ENCODE measurements at regions not wholly inside any gene's neighbourhood (a gene's known extent, or its start where the extent isn't known, plus 50 kb on each side); places are given as distances from the start of the nearest gene placed in this dataset.
"Not testable (repeated sequence)": the region's sequence is repeated elsewhere in the genome, so short reads cannot be mapped to it uniquely, and the experiment has no call there.

GRCh38 chr14:71454010-71454409, 478.2 kb upstream of the RGS6 start:
- no peak overlapping the region for H3K27ac ChIP-seq (ENCODE audit: low read depth, low read length)
- H3K9ac ChIP-seq (ENCODE audit: low read length), result no peak overlapping the region
- H2AFZ ChIP-seq (ENCODE audit: low read depth, low read length, severe bottlenecking), result no peak overlapping the region
- H3K79me2 ChIP-seq (ENCODE audit: insufficient read depth, low read length), result no peaks in the 10 kb centered on the region; the same call in 1 of the 2 replicates
- no peaks in the 10 kb centered on the region for H3K27me3 ChIP-seq (ENCODE audit: low read length)
- no peaks in the 10 kb centered on the region for H4K20me1 ChIP-seq (ENCODE audit: low read depth, low read length)
- no peaks in the 10 kb centered on the region for H3F3A ChIP-seq (ENCODE audit: insufficient read depth)
- H3K4me2 ChIP-seq (ENCODE audit: low read depth, low read length, poor library complexity, severe bottlenecking), result no peak overlapping the region
- TF ChIP-seq, protein P1, sequence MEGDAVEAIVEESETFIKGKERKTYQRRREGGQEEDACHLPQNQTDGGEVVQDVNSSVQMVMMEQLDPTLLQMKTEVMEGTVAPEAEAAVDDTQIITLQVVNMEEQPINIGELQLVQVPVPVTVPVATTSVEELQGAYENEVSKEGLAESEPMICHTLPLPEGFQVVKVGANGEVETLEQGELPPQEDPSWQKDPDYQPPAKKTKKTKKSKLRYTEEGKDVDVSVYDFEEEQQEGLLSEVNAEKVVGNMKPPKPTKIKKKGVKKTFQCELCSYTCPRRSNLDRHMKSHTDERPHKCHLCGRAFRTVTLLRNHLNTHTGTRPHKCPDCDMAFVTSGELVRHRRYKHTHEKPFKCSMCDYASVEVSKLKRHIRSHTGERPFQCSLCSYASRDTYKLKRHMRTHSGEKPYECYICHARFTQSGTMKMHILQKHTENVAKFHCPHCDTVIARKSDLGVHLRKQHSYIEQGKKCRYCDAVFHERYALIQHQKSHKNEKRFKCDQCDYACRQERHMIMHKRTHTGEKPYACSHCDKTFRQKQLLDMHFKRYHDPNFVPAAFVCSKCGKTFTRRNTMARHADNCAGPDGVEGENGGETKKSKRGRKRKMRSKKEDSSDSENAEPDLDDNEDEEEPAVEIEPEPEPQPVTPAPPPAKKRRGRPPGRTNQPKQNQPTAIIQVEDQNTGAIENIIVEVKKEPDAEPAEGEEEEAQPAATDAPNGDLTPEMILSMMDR (IDR thresholded peaks at IDR 0.05; ENCODE audit: insufficient read depth, low read length, poor library complexity, severe bottlenecking), result no peak
- no peak for TF ChIP-seq EZH2phosphoT487 (conservative IDR thresholded peaks at IDR 0.05; ENCODE audit: low read length)
- H3K9me3 ChIP-seq (ENCODE audit: insufficient read depth, low read length), result no peaks in the 10 kb centered on the region
- no peaks in the 10 kb centered on the region for H3K9me2 ChIP-seq (replicated peaks; ENCODE audit: insufficient read depth, low read length)
- no peak overlapping the region for H3K4me3 ChIP-seq (ENCODE audit: insufficient read depth, low read length, poor library complexity, severe bottlenecking)
- H3K36me3 ChIP-seq (ENCODE audit: low read length), result no peaks in the 10 kb centered on the region

- H3K9me3 ChIP-seq (ENCODE audit: insufficient read depth, low read length), result no peaks in the 10 kb centered on the region
- H3K4me3 ChIP-seq (ENCODE audit: insufficient read depth, low read length, poor library complexity, severe bottlenecking), result no peak overlapping the region
- no peak overlapping the region for H3K27ac ChIP-seq (ENCODE audit: low read depth, low read length)
- H3F3A ChIP-seq (ENCODE audit: insufficient read depth), result no peaks in the 10 kb centered on the region
- H3K36me3 ChIP-seq (ENCODE audit: low read length), result no peaks in the 10 kb centered on the region
- H4K20me1 ChIP-seq (ENCODE audit: low read depth, low read length), result no peaks in the 10 kb centered on the region
- H3K27me3 ChIP-seq (ENCODE audit: low read length), result no peaks in the 10 kb centered on the region
- H3K4me2 ChIP-seq (ENCODE audit: low read depth, low read length, poor library complexity, severe bottlenecking), result no peak overlapping the region
- TF ChIP-seq, protein P1 (IDR thresholded peaks at IDR 0.05; ENCODE audit: insufficient read depth, low read length, poor library complexity, severe bottlenecking), result no peak
- TF ChIP-seq EZH2phosphoT487 (conservative IDR thresholded peaks at IDR 0.05; ENCODE audit: low read length), result no peak
- H3K9ac ChIP-seq (ENCODE audit: low read length), result no peak overlapping the region
- no peaks in the 10 kb centered on the region; the same call in 1 of the 2 replicates for H3K79me2 ChIP-seq (ENCODE audit: insufficient read depth, low read length)
- H3K9me2 ChIP-seq (replicated peaks; ENCODE audit: insufficient read depth, low read length), result no peaks in the 10 kb centered on the region
- no peak overlapping the region for H2AFZ ChIP-seq (ENCODE audit: low read depth, low read length, severe bottlenecking)
Observed at GRCh38 chr14:71454513-71455332, 477.5 kb upstream of the RGS6 start.

DNA sequence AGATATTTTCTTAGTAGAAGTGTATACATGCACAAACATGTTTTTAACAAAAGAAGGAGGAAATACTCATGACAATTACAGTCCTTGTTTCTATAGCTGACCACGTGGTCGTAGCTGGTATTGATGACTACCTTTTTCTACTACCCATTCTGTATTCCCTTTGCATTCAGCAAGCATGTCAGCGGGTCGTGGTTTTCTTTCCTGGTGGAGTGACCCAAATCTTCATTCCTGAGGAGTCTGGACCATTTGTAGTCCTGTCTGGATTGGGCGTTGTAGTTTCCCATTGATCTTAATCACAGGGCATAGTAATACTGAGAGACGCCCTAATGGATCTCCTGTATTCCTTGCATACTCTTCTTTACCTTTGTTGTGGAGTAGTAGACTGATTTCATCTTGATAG, 472.1 kb upstream of the RGS6 start:
- H3K4me2 ChIP-seq (ENCODE audit: low read depth, low read length, poor library complexity, severe bottlenecking), result no peak overlapping the region
- H3K27me3 ChIP-seq (ENCODE audit: low read length), result no peaks in the 10 kb centered on the region
- no peak overlapping the region for H3K4me3 ChIP-seq (ENCODE audit: insufficient read depth, low read length, poor library complexity, severe bottlenecking)
- H4K20me1 ChIP-seq (ENCODE audit: low read depth, low read length), result no peaks in the 10 kb centered on the region
- no peaks in the 10 kb centered on the region for H3F3A ChIP-seq (ENCODE audit: insufficient read depth)
- no peak overlapping the region for H2AFZ ChIP-seq (ENCODE audit: low read depth, low read length, severe bottlenecking)
- no peak overlapping the region for H3K9ac ChIP-seq (ENCODE audit: low read length)
- H3K27ac ChIP-seq (ENCODE audit: low read depth, low read length), result no peak overlapping the region
- no peaks in the 10 kb centered on the region for H3K9me2 ChIP-seq (replicated peaks; ENCODE audit: insufficient read depth, low read length)
- H3K79me2 ChIP-seq (ENCODE audit: insufficient read depth, low read length), result no peaks in the 10 kb centered on the region; the same call in 1 of the 2 replicates
- no peaks in the 10 kb centered on the region for H3K36me3 ChIP-seq (ENCODE audit: low read length)
- no peak for TF ChIP-seq EZH2phosphoT487 (conservative IDR thresholded peaks at IDR 0.05; ENCODE audit: low read length)
- TF ChIP-seq, protein P1 (IDR thresholded peaks at IDR 0.05; ENCODE audit: insufficient read depth, low read length, poor library complexity, severe bottlenecking), result no peak
- no peaks in the 10 kb centered on the region for H3K9me3 ChIP-seq (ENCODE audit: insufficient read depth, low read length)

- H4K20me1 ChIP-seq (ENCODE audit: low read depth, low read length); H3K4me3 ChIP-seq (ENCODE audit: insufficient read depth, low read length, poor library complexity, severe bottlenecking); H3K4me2 ChIP-seq (ENCODE audit: low read depth, low read length, poor library complexity, severe bottlenecking); H3K79me2 ChIP-seq (ENCODE audit: insufficient read depth, low read length); H3K27ac ChIP-seq (ENCODE audit: low read depth, low read length); H3K9me3 ChIP-seq (ENCODE audit: insufficient read depth, low read length); H3K9me2 ChIP-seq (replicated peaks; ENCODE audit: insufficient read depth, low read length); H2AFZ ChIP-seq (ENCODE audit: low read depth, low read length, severe bottlenecking); H3F3A ChIP-seq (ENCODE audit: insufficient read depth); H3K27me3 ChIP-seq (ENCODE audit: low read length); H3K36me3 ChIP-seq (ENCODE audit: low read length); H3K9ac ChIP-seq (ENCODE audit: low read length): not testable (repeated sequence)
Observed at GRCh38 chr14:71461617-71462016, 470.6 kb upstream of the RGS6 start.

All from SU-DHL-6 (cell line).